Stimulated activated naive CD4-positive, alpha-beta T cell treated with Interleukin-2 at 50 U/mL for 16 hours (primary cell): ENCODE measurements at regions not wholly inside any gene's neighbourhood (a gene's known extent, or its start where the extent isn't known, plus 50 kb on each side); places are given as distances from the start of the nearest gene placed in this dataset.
"Not testable (repeated sequence)": the region's sequence is repeated elsewhere in the genome, so short reads cannot be mapped to it uniquely, and the experiment has no call there.

Experiments used
- DNase-seq: peaks from one replicate; lab custom pipeline; 2025; lab: John Stamatoyannopoulos, UW

DNA sequence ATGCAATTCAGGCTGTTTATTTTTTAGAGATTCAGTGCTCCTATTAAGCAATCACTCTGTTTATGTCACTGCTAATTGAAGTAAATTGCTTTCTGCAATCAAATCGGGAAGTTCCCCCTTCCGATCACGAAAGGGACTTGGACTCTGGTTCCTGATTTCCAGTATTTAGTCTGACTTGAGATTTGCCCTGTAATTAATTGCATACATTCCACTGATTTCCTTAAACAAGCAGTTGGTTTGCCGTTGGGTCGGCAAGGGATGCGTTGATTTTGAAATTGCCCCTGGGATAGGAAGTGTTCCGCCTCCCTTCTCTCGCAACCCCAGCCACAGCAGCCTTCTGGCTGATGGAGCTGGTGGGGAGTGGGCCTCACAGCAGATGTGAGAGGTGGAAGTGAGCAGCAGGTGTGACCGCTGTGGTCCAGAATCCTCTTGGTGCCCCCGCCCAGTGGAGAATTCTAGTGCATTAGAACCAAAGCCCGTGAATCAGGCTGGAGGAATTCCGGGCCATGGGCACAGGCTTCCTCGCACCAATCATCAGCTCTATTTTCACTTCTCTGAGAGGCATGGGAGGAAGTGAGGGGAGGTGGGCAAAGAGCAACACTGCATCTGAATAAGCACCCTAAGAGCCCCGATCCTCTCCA lies 102.5 kb downstream of the SPRY4 start:
- DNase-seq: no peak

DNA sequence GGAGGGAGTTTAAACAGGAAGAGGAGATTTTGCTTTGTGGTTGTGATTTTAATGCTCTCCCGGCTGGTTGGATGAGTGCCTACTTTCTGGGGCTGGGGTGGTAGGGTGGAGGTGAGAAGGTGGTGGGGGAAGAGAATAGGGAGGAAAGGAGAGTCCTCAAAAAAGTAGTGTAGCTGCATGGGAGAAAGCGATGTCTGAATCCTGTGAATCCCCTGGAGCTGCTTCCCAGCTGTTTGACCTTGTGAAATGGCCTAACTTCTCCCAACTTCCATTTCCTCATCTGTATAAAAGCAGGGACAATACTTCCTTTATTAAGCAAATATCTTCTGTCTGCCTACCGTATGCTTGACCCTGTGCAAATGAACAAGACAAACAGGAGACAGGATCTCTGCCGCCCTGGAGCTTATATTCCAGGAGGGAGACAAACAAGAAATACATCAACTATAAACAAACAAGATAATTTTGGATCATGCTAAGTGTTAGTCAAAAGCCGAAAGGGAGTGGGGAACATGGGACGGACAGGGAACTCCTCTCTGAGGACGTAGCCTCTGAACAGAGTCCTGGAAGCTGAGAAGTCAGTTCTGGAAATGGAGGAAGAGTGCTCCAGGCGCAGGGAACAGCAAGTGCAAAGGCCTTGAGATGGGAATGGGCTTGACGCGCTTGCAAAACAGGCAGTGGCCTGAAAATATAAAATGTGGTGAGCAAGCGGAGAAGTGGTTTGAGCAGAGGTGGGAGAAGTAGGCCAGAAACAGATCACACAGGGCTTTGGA lies 103.5 kb downstream of the SPRY4 start:
- DNase-seq: no peak

DNA sequence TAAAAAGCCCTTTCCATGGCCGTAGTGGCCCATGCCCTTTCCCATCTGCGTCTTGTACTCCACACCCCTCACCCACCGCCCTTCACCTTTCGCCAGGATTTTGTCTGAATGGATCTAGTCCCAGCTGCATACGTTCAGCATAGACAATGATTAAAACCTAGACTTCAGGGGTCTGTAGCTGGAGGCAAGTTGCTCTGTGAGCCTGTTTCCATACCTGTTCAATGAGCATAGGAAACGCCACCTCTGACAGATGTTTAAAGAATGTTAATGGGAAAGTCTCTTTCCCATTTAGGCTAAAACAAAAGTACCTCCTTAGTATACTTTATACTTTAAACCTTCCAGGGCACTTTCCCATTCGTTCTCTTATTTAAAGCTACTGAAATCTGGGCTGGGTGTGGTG lies 105.7 kb downstream of the SPRY4 start:
- DNase-seq: no peak

DNA sequence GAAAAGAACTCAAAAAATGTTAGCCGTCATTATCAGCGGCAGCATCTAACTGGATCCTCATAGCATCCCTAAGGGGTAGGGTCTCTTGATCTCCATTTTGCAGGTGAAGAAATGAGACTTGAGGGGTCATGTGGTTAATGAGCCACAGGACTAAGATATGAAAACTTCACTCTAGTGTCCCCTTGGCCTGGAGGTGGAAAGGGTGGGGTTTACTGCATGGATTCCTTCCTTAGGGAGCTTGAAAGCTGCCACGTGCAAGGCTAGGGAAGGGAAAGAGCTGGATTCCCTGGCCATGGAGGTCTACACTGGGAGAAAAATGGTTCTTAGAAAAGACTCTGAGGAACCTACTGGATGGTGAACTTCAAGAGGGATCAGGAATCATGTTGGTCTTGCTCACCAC lies 107.9 kb downstream of the SPRY4 start:
- no peak for DNase-seq

DNA sequence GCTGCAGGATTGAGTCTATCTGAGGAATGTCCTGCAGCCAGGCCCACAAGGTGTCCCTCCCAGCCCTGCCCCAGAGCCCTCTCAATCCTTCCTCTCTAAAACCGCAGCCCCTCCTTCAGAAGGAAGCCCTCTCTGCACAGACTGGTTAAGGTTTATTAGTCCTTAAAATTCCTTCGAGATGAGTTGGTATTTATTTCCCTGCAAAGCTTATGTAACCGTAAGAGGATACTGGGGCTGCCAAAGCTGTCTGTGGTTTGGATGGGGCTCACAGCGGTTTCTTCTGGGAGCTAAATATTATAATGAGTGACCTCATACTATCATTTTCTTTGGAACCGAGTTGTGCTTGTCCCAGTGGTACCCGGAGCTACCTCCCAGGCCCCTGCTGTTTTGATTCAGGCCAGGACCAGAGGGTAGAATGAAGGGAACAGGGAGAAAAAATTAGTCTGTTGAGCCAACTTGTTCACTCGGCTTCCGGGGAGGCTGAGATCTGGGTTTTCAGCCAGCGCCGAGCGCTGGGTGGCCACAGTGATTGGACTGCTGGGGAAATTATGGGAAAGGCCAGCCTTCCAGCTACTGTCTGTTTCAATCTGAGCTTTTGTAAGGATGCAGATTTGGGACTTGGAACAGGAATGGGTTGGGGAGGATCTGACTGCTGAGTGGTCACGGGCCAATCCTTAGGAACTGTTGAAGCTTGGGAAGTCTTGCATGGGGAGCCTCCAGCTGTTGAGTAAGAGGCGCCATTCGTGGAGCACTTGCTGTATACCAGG lies 107.5 kb downstream of the NDFIP1 start:
- DNase-seq: no peak

DNA sequence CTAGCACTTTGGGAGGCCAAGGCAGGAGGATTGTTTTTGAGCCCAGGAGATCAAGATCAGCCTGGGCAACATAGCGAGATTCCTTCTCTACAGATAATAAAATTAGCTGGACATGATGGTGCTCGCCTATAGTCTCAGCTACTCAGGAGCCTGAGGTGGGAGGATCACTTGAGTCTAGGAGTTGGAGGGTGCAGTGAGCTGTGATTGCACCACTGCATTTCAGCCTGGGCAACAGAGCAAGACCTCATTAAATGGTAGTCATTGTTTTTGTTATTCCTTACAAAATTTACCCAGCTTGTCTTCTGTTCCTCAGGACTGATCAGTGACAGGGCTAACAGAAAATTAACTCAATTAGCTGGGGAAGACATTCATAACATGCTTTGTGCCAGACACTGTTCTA lies 104.5 kb downstream of the NDFIP1 start:
- no peak for DNase-seq

DNA sequence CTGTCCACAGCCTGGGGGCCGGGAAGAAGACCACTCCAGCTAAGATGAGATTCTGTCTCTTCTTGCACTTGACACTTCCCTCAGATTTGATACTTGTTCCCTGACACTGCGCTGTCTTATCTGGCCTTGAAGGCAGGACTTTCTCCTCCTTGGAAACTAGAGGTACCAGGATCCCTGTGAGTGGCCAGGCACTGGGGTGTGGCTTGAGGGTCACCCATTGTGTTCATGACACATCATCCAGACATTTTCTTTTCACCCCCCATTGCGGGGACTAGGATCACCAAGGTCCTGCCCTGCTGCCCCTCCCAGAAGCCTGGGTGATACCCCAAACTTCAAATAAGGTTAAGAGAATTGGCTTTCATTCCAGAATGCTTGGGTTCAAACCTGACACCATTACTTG lies 103.3 kb downstream of the NDFIP1 start:
- no peak for DNase-seq

DNA sequence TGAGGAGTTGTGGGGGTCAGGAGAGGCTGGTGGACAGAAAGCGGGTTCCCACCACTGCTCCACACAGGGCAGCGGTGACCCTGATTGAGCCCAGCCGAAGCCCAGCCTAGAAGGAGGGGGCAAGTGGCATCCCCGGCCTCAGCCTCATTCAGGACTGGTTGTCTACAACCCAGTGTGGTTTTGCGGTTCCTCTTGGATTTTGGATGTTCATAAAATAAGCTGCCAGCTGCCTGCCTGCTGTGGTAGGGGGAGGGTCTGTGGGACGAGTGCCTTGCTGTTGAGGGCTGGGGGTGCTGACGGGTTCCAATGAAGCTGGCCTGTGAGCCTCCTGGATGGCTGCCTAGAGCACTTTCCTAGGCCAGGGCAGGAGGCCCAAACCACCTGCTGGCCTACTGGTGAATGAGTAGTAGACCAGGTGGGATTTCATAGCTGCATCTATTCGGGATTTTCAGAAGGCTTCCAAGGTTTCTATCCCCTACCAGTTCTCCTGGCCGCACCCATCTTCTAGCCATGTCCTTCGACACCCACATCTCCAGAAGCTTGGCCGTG lies 102.4 kb downstream of the NDFIP1 start:
- DNase-seq: no peak

DNA sequence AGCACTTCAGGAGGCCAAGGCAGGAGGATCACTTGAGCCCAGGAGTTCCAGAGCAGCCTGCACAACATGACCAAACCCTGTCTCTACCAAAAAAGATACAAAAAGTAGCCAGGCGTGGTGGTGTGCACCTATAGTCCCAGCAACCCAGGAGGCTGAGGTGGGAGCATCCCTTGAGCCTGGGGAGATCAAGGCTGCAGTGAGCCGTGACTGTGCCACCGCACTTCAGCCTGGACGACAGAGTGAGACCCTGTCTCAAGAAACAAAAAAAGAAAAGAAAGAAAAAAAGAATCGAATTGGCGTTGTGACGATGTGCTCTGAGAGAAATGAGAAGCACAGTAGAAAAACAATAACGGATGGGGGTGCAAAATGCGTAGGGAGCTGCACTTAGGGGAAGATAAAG lies 101.4 kb downstream of the NDFIP1 start:
- no peak for DNase-seq

DNA sequence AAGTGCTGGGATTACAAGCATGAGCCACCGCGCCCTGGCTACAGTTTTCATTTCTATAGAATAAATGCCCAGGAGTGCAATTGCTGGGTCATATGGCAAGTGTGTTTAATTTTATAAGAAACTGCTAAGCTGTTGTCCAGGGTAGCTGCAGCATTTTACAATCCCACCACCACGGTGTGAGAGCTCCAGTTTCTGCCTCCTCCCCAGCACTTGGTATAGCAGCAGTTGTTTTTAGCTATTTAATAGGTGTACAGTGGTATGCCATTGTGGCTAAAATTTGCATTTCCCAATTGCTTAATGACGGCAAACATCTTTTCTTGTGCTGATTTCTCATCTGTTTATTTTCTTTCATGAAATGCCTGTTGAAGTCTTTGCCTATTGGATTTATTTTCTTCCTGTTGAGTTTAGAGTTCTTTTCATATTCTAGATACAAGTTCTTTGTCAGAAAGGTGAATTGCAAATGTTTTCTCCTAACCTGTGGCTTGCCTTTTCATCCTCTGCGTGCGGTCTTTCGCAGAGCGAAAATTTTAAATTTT lies 100.3 kb downstream of the NDFIP1 start:
- DNase-seq: no peak

DNA sequence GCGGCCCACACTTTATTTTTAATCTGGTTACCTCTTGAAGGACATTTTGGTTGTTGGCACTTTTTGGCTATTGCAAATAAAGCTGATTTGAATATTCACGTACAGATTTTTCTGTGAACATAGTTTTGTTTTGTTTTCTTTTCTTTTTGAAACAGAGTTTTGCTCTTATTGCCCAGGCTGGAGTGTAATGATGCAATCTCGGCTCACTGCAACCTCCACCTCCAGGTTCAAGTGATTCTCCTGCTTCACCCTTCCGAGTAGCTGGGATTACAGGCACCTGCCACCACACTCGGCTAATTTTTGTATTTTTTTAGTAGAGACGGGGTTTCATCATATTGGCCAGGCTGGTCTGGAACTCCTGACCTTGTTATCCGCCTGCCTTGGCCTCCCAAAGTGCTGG lies 99.7 kb downstream of the NDFIP1 start:
- DNase-seq: not testable (repeated sequence)

DNA sequence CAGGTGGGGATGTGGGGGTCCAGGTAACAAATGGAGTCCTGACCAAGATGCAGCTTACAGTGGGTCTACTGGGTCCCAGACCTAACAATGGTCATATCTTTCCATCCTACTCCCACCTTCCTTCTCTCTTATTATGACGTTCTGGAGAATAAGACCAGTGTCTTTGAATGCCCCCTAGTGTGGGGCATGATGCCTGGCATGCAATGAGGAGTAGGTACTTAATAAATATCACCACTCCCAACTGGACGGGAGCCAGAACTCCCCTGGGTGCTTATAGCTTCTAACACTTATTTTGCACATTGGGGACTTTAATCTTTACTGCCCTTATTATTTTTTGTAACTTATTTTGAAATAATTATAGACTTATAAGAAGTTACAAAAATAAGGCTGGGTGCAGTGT lies 98.2 kb downstream of the NDFIP1 start:
- DNase-seq: no peak

DNA sequence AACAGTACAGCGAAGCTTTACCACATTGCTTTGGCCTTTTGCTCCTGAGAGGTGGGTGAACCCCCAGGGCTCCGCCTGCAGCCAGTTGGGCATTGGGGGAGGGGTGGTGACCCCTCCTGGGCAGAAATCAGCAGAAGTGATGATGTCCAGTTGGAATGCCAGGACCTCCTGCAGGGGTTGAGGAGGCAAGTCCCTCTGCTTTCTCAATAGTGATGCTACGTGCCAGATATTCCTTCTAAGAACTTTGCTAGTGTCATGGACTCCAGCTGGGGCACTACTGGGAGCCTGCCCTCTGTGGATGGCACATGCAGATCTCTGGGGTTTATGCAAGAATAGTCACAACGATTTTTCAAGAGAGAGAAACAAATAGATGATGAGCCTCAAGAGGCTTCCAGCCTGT lies 95.6 kb downstream of the NDFIP1 start:
- no peak for DNase-seq
